HEK293T (cell line): ENCODE measurements at regions not wholly inside any gene's neighbourhood (a gene's known extent, or its start where the extent isn't known, plus 50 kb on each side); places are given as distances from the start of the nearest gene placed in this dataset.

ENCODE experiments used
- CTCF ChIA-PET: fragments of 350-600 bp; formaldehyde crosslinking; extraction: SDS; loops from one replicate; lab custom pipeline; 2021; ENCODE audit warnings: antibody characterized with exemption, inconsistent platforms; lab: Yijun Ruan, JAX
- POLR2A ChIA-PET: fragments of 350-600 bp; formaldehyde crosslinking; extraction: SDS; loops from one replicate; lab custom pipeline; 2020; ENCODE audit warnings: antibody characterized with exemption, inconsistent platforms; lab: Yijun Ruan, JAX
- DNase-seq: peaks from one replicate; pipeline ENCODE4 v3.0.0; 2012; ENCODE audit warnings: mixed read lengths; ENCODE audit errors: extremely low spot score
- ARNT ChIP-seq: fragments of 450-650 bp; IDR thresholded peaks from 2 replicates; pipeline ENCODE4 v1.6.1; 2017; ENCODE audit warnings: mild to moderate bottlenecking
- BHLHE40 ChIP-seq: fragments of 450-650 bp; IDR thresholded peaks from 2 replicates; pipeline ENCODE4 v1.6.1; 2016; ENCODE audit warnings: mild to moderate bottlenecking, moderate library complexity, borderline replicate concordance
- CTBP1 ChIP-seq: fragments of 450-650 bp; IDR thresholded peaks from 2 replicates; pipeline ENCODE4 v1.6.1; 2016; ENCODE audit warnings: borderline replicate concordance
- ELF4 ChIP-seq: fragments of 450-650 bp; IDR thresholded peaks from 2 replicates; pipeline ENCODE4 v1.6.1; 2017; ENCODE audit warnings: antibody characterized with exemption
- FOXA1 ChIP-seq: fragments of 450-650 bp; IDR thresholded peaks from 2 replicates; pipeline ENCODE4 v1.6.1; 2016; ENCODE audit warnings: mild to moderate bottlenecking
- FOXK2 ChIP-seq: fragments of 450-650 bp; IDR thresholded peaks from 2 replicates; pipeline ENCODE4 v1.6.1; 2016; ENCODE audit warnings: mild to moderate bottlenecking
- FOXM1 ChIP-seq: fragments of 450-650 bp; IDR thresholded peaks from 2 replicates; pipeline ENCODE4 v1.6.1; 2017; ENCODE audit warnings: mild to moderate bottlenecking, borderline replicate concordance
- HDGF ChIP-seq: fragments of 450-650 bp; IDR thresholded peaks from 2 replicates; pipeline ENCODE4 v1.6.1; 2017; ENCODE audit warnings: antibody characterized with exemption, borderline replicate concordance
- L3MBTL2 ChIP-seq: fragments of 450-650 bp; conservative IDR thresholded peaks from 2 replicates; pipeline ENCODE4 v1.6.1; 2016; ENCODE audit warnings: mild to moderate bottlenecking
- LEF1 ChIP-seq: fragments of 450-650 bp; IDR thresholded peaks from 2 replicates; pipeline ENCODE4 v1.6.1; 2017; ENCODE audit warnings: mild to moderate bottlenecking, borderline replicate concordance
- NFRKB ChIP-seq: fragments of 450-650 bp; IDR thresholded peaks from 2 replicates; pipeline ENCODE4 v1.6.1; 2016; ENCODE audit warnings: mild to moderate bottlenecking, moderate library complexity
- PKNOX1 ChIP-seq: fragments of 450-650 bp; IDR thresholded peaks from 2 replicates; pipeline ENCODE4 v1.6.1; 2016
- SP1 ChIP-seq: fragments of 450-650 bp; IDR thresholded peaks from 2 replicates; pipeline ENCODE4 v1.6.1; 2017
- SUZ12 ChIP-seq: fragments of 450-650 bp; IDR thresholded peaks from 2 replicates; pipeline ENCODE4 v1.6.1; 2016; ENCODE audit warnings: mild to moderate bottlenecking
- TARDBP ChIP-seq: fragments of 450-650 bp; IDR thresholded peaks from 2 replicates; pipeline ENCODE4 v1.6.1; 2016
- ZNF384 ChIP-seq: fragments of 450-650 bp; IDR thresholded peaks from 2 replicates; pipeline ENCODE4 v1.6.1; 2016

GRCh38 chr4:164293743-164294142, 460.2 kb upstream of the SMIM31 start:
- DNase-seq = no peak
- CTCF ChIA-PET = no interaction called here
- no peak for TF ChIP-seq FOXM1
- no peak for TF ChIP-seq TARDBP
- TF ChIP-seq L3MBTL2 = no peak
- TF ChIP-seq BHLHE40 = no peak
- TF ChIP-seq FOXK2 = no peak
- no peak for TF ChIP-seq SUZ12
- TF ChIP-seq CTBP1 = no peak
- TF ChIP-seq ZNF384 = no peak
- no peak for TF ChIP-seq NFRKB
- POLR2A ChIA-PET = no interaction called here

GRCh38 chr4:164301430-164301829, 452.5 kb upstream of the SMIM31 start:
- TF ChIP-seq NFRKB (no peak), FOXA1 (no peak), HDGF (no peak), ZNF384 (no peak), LEF1 (no peak), BHLHE40 (no peak), CTBP1 (no peak)
- DNase-seq = no peak
- CTCF ChIA-PET = no interaction called here
- POLR2A ChIA-PET = no interaction called here

- DNase-seq = no peak
- TF ChIP-seq L3MBTL2 (no peak), SUZ12 (no peak), PKNOX1 (no peak)
- CTCF ChIA-PET = no interaction called here
- POLR2A ChIA-PET = no interaction called here
Observed at GRCh38 chr4:164304101-164304639, 449.8 kb upstream of the SMIM31 start.

- CTCF ChIA-PET = no interaction called here
- no peak for DNase-seq
Observed at GRCh38 chr4:164304861-164305260, 449.1 kb upstream of the SMIM31 start.

GRCh38 chr4:164307262-164307661, 446.7 kb upstream of the SMIM31 start:
- TF ChIP-seq PKNOX1 = no peak
- no peak for TF ChIP-seq FOXA1
- no peak for TF ChIP-seq BHLHE40
- no peak for TF ChIP-seq SUZ12
- TF ChIP-seq NFRKB = no peak
- no peak for TF ChIP-seq TARDBP
- DNase-seq = no peak
- ChIA-PET POLR2A (no interaction called here), CTCF (interaction anchor here (1.2 kb wide), 1 partner anchor 8 kb away, joined by 3 read pairs; no protein-coding TSS in a partner anchor)

More at GRCh38 chr4:164304861-164305260, 449.1 kb upstream of the SMIM31 start:
- no peak for TF ChIP-seq FOXK2
- no peak for TF ChIP-seq BHLHE40
- POLR2A ChIA-PET = no interaction called here

- no peak for TF ChIP-seq LEF1
- TF ChIP-seq ZNF384 = no peak
- TF ChIP-seq HDGF = no peak
- no peak for TF ChIP-seq CTBP1
- TF ChIP-seq FOXK2 = no peak
- TF ChIP-seq FOXM1 = no peak
- TF ChIP-seq ELF4 = no peak
- TF ChIP-seq FOXA1 = no peak
- CTCF ChIA-PET = interaction anchor here (0.5 kb wide), 1 partner anchor 261 kb away, joined by 5 read pairs; no protein-coding TSS in a partner anchor
- no peak for DNase-seq
- POLR2A ChIA-PET = no interaction called here
Observed at GRCh38 chr4:164312671-164313070, 441.3 kb upstream of the SMIM31 start.

DNA sequence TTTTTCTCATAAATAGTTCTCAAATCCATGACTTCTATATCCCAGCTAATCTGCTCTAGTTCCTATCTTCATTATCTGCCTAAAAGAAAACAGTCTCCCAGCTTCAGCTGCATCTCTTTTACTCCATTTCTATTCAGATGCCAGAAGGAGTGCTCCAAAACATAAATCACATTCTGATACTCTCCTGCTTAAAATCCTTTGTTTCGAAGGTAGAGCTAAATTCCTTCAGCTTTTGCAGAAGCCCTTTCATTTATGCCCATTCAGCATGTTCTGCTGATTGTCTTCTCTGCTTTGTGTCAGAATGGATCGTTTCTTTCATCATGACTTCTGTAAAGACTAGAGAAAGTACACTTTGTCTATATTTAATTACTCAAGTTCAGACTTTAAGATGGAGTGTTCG, 440.1 kb upstream of the SMIM31 start:
- POLR2A ChIA-PET = no interaction called here
- no peak for DNase-seq
- CTCF ChIA-PET = no interaction called here
- TF ChIP-seq CTBP1 = no peak
- TF ChIP-seq LEF1 = no peak
- no peak for TF ChIP-seq FOXM1
- TF ChIP-seq SUZ12 = no peak
- no peak for TF ChIP-seq PKNOX1
- no peak for TF ChIP-seq L3MBTL2
- no peak for TF ChIP-seq ARNT
- TF ChIP-seq FOXK2 = no peak
- no peak for TF ChIP-seq TARDBP
- TF ChIP-seq HDGF = no peak
- no peak for TF ChIP-seq BHLHE40
- TF ChIP-seq SP1 = no peak
- no peak for TF ChIP-seq FOXA1
